ENCODE measurements at regions not wholly inside any gene's neighbourhood (a gene's known extent, or its start where the extent isn't known, plus 50 kb on each side); places are given as distances from the start of the nearest gene placed in this dataset.
"Not testable (repeated sequence)": the region's sequence is repeated elsewhere in the genome, so short reads cannot be mapped to it uniquely, and the experiment has no call there.

GRCh38 chr6:140001005-140001404 is 626.6 kb upstream of the CITED2 start:
- TF ChIP-seq CTCF (IDR thresholded peaks at IDR 0.05; ENCODE audit: unreplicated experiment) = no peak
- no peak overlapping the region for H3K4me3 Mint-ChIP-seq (ENCODE audit: unreplicated experiment)
- intact Hi-C loops (cut with micrococcal nuclease) = no loop called here
- CTCF ChIA-PET = no interaction called here
- no peak for DNase-seq (ENCODE audit: unreplicated experiment)
- H3K27me3 Mint-ChIP-seq (ENCODE audit: insufficient read depth, unreplicated experiment) = no peaks in the 10 kb centered on the region
- POLR2A ChIA-PET = no interaction called here
- H3K27ac Mint-ChIP-seq (ENCODE audit: low read depth, unreplicated experiment) = no peak overlapping the region
- BruUV-seq (replicated peaks) = no TSS peak
- no peaks in the 10 kb centered on the region for H3K9me3 Mint-ChIP-seq (ENCODE audit: unreplicated experiment)
- H3K4me1 Mint-ChIP-seq (ENCODE audit: insufficient read depth, unreplicated experiment) = no peaks in the 10 kb centered on the region
- no peaks in the 10 kb centered on the region for H3K36me3 Mint-ChIP-seq (ENCODE audit: insufficient read depth, unreplicated experiment)

- BruUV-seq (replicated peaks); CTCF ChIA-PET; H3K27ac Mint-ChIP-seq (ENCODE audit: low read depth, unreplicated experiment); H3K36me3 Mint-ChIP-seq (ENCODE audit: insufficient read depth, unreplicated experiment); DNase-seq (ENCODE audit: unreplicated experiment); H3K9me3 Mint-ChIP-seq (ENCODE audit: unreplicated experiment); H3K4me3 Mint-ChIP-seq (ENCODE audit: unreplicated experiment); H3K4me1 Mint-ChIP-seq (ENCODE audit: insufficient read depth, unreplicated experiment); H3K27me3 Mint-ChIP-seq (ENCODE audit: insufficient read depth, unreplicated experiment): not testable (repeated sequence)
- POLR2A ChIA-PET = interaction anchor here (1.3 kb wide), 1 partner anchor 9 kb away, joined by 3 read pairs; no protein-coding TSS in a partner anchor
- intact Hi-C loops (cut with micrococcal nuclease) = loop anchor here (5.0 kb wide), 1 partner anchor 622 kb away; no protein-coding TSS in a partner anchor
These were observed 625.2 kb upstream of the CITED2 start for GRCh38 chr6:139999661-140000060.

GRCh38 chr6:139998478-139998877 is 624.0 kb upstream of the CITED2 start:
- intact Hi-C loops (cut with micrococcal nuclease) = loop anchor here (5.0 kb wide), 1 partner anchor 621 kb away; no protein-coding TSS in a partner anchor
- H3K27me3 Mint-ChIP-seq (ENCODE audit: insufficient read depth, unreplicated experiment); H3K27ac Mint-ChIP-seq (ENCODE audit: low read depth, unreplicated experiment); H3K36me3 Mint-ChIP-seq (ENCODE audit: insufficient read depth, unreplicated experiment); BruUV-seq (replicated peaks); CTCF ChIA-PET; H3K4me1 Mint-ChIP-seq (ENCODE audit: insufficient read depth, unreplicated experiment); H3K9me3 Mint-ChIP-seq (ENCODE audit: unreplicated experiment); H3K4me3 Mint-ChIP-seq (ENCODE audit: unreplicated experiment); DNase-seq (ENCODE audit: unreplicated experiment): not testable (repeated sequence)
- POLR2A ChIA-PET = interaction anchor here (1.3 kb wide), 1 partner anchor 8 kb away, joined by 3 read pairs; no protein-coding TSS in a partner anchor

- H3K4me1 Mint-ChIP-seq (ENCODE audit: insufficient read depth, unreplicated experiment) = no peaks in the 10 kb centered on the region
- H3K27ac Mint-ChIP-seq (ENCODE audit: low read depth, unreplicated experiment) = no peak overlapping the region
- TF ChIP-seq CTCF (IDR thresholded peaks at IDR 0.05; ENCODE audit: unreplicated experiment) = peak; percentile 18
- intact Hi-C loops (cut with micrococcal nuclease) = loop anchor here (5.0 kb wide), 1 partner anchor 619 kb away; no protein-coding TSS in a partner anchor
- DNase-seq (ENCODE audit: unreplicated experiment) = peak; percentile 14
- H3K4me3 Mint-ChIP-seq (ENCODE audit: unreplicated experiment) = no peak overlapping the region
- no peaks in the 10 kb centered on the region for H3K27me3 Mint-ChIP-seq (ENCODE audit: insufficient read depth, unreplicated experiment)
- ChIA-PET POLR2A (no interaction called here), CTCF (no interaction called here)
- BruUV-seq (replicated peaks) = no TSS peak
- no peaks in the 10 kb centered on the region for H3K9me3 Mint-ChIP-seq (ENCODE audit: unreplicated experiment)
- H3K36me3 Mint-ChIP-seq (ENCODE audit: insufficient read depth, unreplicated experiment) = no peaks in the 10 kb centered on the region
These were observed 621.9 kb upstream of the CITED2 start for GRCh38 chr6:139996253-139996834.

GRCh38 chr6:139994998-139995397 is 620.5 kb upstream of the CITED2 start:
- Mint-ChIP-seq H3K4me3 (ENCODE audit: unreplicated experiment) (no peak overlapping the region), H3K27ac (ENCODE audit: low read depth, unreplicated experiment) (no peak overlapping the region), H3K9me3 (ENCODE audit: unreplicated experiment) (no peaks in the 10 kb centered on the region), H3K4me1 (ENCODE audit: insufficient read depth, unreplicated experiment) (no peaks in the 10 kb centered on the region), H3K36me3 (ENCODE audit: insufficient read depth, unreplicated experiment) (no peaks in the 10 kb centered on the region), H3K27me3 (ENCODE audit: insufficient read depth, unreplicated experiment) (no peaks in the 10 kb centered on the region)
- DNase-seq (ENCODE audit: unreplicated experiment) = no peak
- BruUV-seq (replicated peaks) = no TSS peak
- CTCF ChIA-PET = no interaction called here
- POLR2A ChIA-PET = interaction anchor here (1.2 kb wide), 1 partner anchor 620 kb away, joined by 7 read pairs; the partner anchor contains the start of gene CITED2
- no peak for TF ChIP-seq CTCF (IDR thresholded peaks at IDR 0.05; ENCODE audit: unreplicated experiment)
- intact Hi-C loops (cut with micrococcal nuclease) = loop anchor here (5.0 kb wide), 1 partner anchor 618 kb away; no protein-coding TSS in a partner anchor

All from MCF 10A (cell line).